Transverse colon (tissue), 4 donors: ENCODE measurements at regions not wholly inside any gene's neighbourhood (a gene's known extent, or its start where the extent isn't known, plus 50 kb on each side); places are given as distances from the start of the nearest gene placed in this dataset.

ENCODE experiments used
- DNase-seq: peaks from one replicate; pipeline ENCODE4 v3.0.0-alpha.2; 2019
- H3K27ac ChIP-seq, 4 donors: fragments of 200-600 bp; sonication (generic); 2 replicates each; pipeline ENCODE4 v1.5.1; 2016 to 2018; ENCODE audit warnings: inconsistent platforms in 4 of 4
- H3K27me3 ChIP-seq: fragments of 200-600 bp; sonication (generic); 2 replicates; pipeline ENCODE4 v1.5.1; 2017; ENCODE audit warnings: inconsistent platforms
- H3K36me3 ChIP-seq, 4 donors: fragments of 200-600 bp; sonication (generic); 2 replicates each; pipeline ENCODE4 v1.5.1; 2017 to 2019; ENCODE audit warnings: inconsistent platforms in 4 of 4
- H3K4me1 ChIP-seq, 4 donors: fragments of 200-600 bp; sonication (generic); 2 replicates each; pipeline ENCODE4 v1.5.1; 2017 to 2020; ENCODE audit warnings: inconsistent platforms in 4 of 4
- H3K4me3 ChIP-seq, 4 donors: fragments of 200-600 bp; sonication (generic); 1 replicate in 1 of 4; 2 replicates in 3 of 4; pipeline versions ENCODE4 v1.5.1 to v1.6.1; 2017 to 2019; ENCODE audit warnings: inconsistent platforms in 4 of 4
- H3K9me3 ChIP-seq, 2 donors: fragments of 200-600 bp; sonication (generic); 2 replicates each; pipeline ENCODE4 v1.5.1; 2017 to 2019; ENCODE audit warnings: inconsistent platforms in 2 of 2
- EP300 ChIP-seq: sonication (generic); formaldehyde crosslinking; IDR thresholded peaks from one replicate; pipeline ENCODE4 v1.6.1; 2017; ENCODE audit warnings: antibody characterized with exemption, low read depth
- POLR2A ChIP-seq: fragments of 450-650 bp; IDR thresholded peaks from one replicate; pipeline ENCODE4 v1.6.1; 2016; ENCODE audit warnings: antibody characterized with exemption, mild to moderate bottlenecking, moderate library complexity
- POLR2AphosphoS5 ChIP-seq, 3 donors: sonication (generic); formaldehyde crosslinking; IDR thresholded peaks; one replicate each; pipeline ENCODE4 v1.6.1; 2016; ENCODE audit warnings: antibody characterized with exemption in 3 of 3
- WGBS, 2 donors: methylation state at CpG; one replicate each; pipeline ENCODE4 v1.1.5; 2018; ENCODE audit warnings: low coverage in 1 of 2; 5-methylcytosine and 5-hydroxymethylcytosine counted together
- in situ Hi-C, 4 donors: fragments of 200-750 bp; cut with MboI; loops; one replicate each; pipeline versions ENCODE4 v1.15.0 to v1.15.1; 2017; ENCODE audit warnings: low sequenced_read_pairs in 3 of 4, low pct_ligation_motif_present in 1 of 4, low pct_unique_long_range_greater_than_20kb in 1 of 4
- intact Hi-C: fragments of 100-400 bp; cut with DNase I; formaldehyde crosslinking; loops from one replicate; pipeline ENCODE4 v1.15.1; 2023; ENCODE audit warnings: low total_unique reads
- TF ChIP-seq, protein P1 (sequence below), 5 experiments: fragments of 200-600 bp in 3 of 5; fragments of 450-650 bp in 2 of 5; sonication (generic) in 3 of 5; IDR thresholded peaks; 1 replicate in 2 of 5; 2 replicates in 3 of 5; pipeline ENCODE4 v1.5.1; 2016 to 2017; ENCODE audit warnings: antibody characterized with exemption in 5 of 5, inconsistent platforms in 3 of 5, mild to moderate bottlenecking in 2 of 5, moderate library complexity in 1 of 5

DNA sequence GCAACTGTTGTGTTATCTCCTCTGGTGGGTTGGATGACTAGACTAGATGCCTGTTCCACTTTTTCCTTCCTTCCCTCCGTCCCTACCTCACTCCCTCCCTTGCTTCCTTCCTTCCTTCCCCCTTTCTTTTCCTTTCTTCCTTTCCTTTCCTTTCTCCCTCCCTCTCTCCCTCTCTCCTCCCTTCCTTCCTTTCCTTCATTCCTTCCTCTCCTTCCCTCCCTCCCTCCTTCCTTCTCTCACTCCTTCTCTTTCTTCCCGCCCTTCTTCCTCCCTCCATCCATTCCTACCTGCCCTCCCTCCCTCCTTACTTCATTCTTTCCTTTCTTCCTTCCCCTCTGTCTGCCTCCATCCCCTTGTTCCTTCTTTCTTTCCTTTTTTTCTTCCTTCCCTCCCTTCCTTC is 1045.3 kb downstream of the OTOL1 start:
- intact Hi-C loops (no loop called here), in situ Hi-C loops (no loop called here)
- TF ChIP-seq POLR2AphosphoS5 (IDR thresholded peaks at IDR 0.05) = no peak
- no peak overlapping the region for H3K27ac ChIP-seq
- no peaks in the 10 kb centered on the region for H3K27me3 ChIP-seq
- no peaks in the 10 kb centered on the region for H3K4me1 ChIP-seq
- H3K4me3 ChIP-seq = no peak overlapping the region
- no peaks in the 10 kb centered on the region for H3K9me3 ChIP-seq
- WGBS, 2 donors = 64 to 100% methylated on average over 1 to 2 of the region's 2 CpGs
- H3K36me3 ChIP-seq = no peaks in the 10 kb centered on the region
- DNase-seq = no peak

DNA sequence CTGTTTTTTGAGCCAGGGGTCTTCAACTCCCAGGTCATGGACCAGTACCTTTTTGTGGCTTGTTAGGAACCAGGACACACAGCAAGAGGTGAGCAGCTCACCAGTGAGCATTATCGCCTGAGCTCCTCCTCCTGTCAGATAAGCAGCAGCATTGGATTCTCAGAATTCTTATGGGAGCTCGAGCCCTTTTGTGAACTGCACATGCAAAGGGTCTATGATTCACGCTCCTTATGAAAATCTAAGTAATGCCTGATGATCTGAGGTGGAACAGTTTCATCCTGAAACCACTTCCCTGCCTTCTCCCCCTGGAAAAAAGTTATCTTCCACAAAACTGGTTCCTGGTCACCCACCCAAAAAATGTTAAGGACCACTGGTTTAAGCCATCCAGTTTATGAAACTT is 1047.6 kb downstream of the OTOL1 start:
- in situ Hi-C loops (no loop called here), intact Hi-C loops (no loop called here)
- TF ChIP-seq POLR2A = no peak
- no peak for TF ChIP-seq POLR2AphosphoS5 (IDR thresholded peaks at IDR 0.05)
- no peak for TF ChIP-seq EP300
- TF ChIP-seq, protein P1, sequence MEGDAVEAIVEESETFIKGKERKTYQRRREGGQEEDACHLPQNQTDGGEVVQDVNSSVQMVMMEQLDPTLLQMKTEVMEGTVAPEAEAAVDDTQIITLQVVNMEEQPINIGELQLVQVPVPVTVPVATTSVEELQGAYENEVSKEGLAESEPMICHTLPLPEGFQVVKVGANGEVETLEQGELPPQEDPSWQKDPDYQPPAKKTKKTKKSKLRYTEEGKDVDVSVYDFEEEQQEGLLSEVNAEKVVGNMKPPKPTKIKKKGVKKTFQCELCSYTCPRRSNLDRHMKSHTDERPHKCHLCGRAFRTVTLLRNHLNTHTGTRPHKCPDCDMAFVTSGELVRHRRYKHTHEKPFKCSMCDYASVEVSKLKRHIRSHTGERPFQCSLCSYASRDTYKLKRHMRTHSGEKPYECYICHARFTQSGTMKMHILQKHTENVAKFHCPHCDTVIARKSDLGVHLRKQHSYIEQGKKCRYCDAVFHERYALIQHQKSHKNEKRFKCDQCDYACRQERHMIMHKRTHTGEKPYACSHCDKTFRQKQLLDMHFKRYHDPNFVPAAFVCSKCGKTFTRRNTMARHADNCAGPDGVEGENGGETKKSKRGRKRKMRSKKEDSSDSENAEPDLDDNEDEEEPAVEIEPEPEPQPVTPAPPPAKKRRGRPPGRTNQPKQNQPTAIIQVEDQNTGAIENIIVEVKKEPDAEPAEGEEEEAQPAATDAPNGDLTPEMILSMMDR (IDR thresholded peaks at IDR 0.05) = no peak
- Histone ChIP-seq H3K36me3 (no peaks in the 10 kb centered on the region), H3K4me1 (no peaks in the 10 kb centered on the region), H3K9me3 (no peaks in the 10 kb centered on the region), H3K27ac (no peak overlapping the region), H3K27me3 (no peaks in the 10 kb centered on the region), H3K4me3 (no peak overlapping the region)
- WGBS, 2 donors = 63 to 75% methylated on average over 3 of the region's 3 CpGs
- DNase-seq = no peak

DNA sequence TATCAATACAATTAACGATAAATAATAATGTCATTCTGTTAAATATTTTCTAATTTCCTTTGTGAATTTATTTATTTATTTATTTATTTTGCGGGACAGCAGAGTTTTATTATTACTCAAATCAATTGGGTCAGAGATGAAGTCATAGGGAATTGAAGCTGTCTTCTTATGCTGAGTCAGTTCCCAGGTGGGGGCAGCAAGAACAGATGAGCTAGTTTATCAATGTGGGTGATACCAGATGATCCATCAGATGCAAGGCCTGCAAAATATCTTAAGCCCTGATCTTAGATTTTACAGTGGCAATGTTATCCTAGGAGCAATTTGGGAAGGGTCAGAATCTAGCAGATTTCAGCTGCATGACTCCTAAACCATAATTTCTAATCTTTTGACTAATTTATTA is 1050.3 kb downstream of the OTOL1 start:
- 76 to 92% methylated on average over 2 of the region's 2 CpGs for WGBS, 2 donors
- H3K36me3 ChIP-seq = no peaks in the 10 kb centered on the region
- no peak for DNase-seq
- H3K27me3 ChIP-seq = no peaks in the 10 kb centered on the region
- H3K4me1 ChIP-seq = no peaks in the 10 kb centered on the region
- no peak for TF ChIP-seq POLR2A
- no peak for TF ChIP-seq EP300
- TF ChIP-seq, protein P1 (IDR thresholded peaks at IDR 0.05) = no peak
- no peak for TF ChIP-seq POLR2AphosphoS5 (IDR thresholded peaks at IDR 0.05)
- in situ Hi-C loops (no loop called here), intact Hi-C loops (no loop called here)
- H3K4me3 ChIP-seq = no peak overlapping the region
- H3K9me3 ChIP-seq = no peaks in the 10 kb centered on the region
- H3K27ac ChIP-seq = no peak overlapping the region

DNA sequence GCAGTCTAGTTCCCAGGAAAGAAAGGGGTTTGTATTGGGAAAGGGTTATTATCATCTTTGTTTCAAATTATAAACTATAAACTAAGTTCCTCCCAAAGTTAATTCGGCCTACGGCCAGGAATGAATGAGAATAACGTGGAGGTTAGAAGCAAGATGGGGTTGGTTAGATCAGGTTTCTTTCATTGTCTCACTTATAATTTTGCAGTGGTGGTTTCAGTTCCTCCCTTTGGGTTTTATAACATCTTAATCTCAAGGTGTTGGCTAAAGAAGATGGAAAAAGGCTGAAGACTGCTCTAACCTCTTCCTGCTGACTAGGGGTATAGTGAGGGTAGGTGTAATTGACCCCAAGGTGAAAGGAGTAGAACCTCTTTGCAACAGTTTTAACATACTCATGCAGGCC is 1050.7 kb downstream of the OTOL1 start:
- TF ChIP-seq, protein P1 (IDR thresholded peaks at IDR 0.05) = no peak
- TF ChIP-seq POLR2A (no peak), EP300 (no peak), POLR2AphosphoS5 (IDR thresholded peaks at IDR 0.05) (no peak)
- DNase-seq = no peak
- in situ Hi-C loops (no loop called here), intact Hi-C loops (no loop called here)
- H3K9me3 ChIP-seq = no peaks in the 10 kb centered on the region
- no peaks in the 10 kb centered on the region for H3K4me1 ChIP-seq
- no peak overlapping the region for H3K4me3 ChIP-seq
- 88 to 94% methylated on average over 3 of the region's 3 CpGs for WGBS, 2 donors
- H3K27ac ChIP-seq = no peak overlapping the region
- H3K27me3 ChIP-seq = no peaks in the 10 kb centered on the region
- H3K36me3 ChIP-seq = no peaks in the 10 kb centered on the region

DNA sequence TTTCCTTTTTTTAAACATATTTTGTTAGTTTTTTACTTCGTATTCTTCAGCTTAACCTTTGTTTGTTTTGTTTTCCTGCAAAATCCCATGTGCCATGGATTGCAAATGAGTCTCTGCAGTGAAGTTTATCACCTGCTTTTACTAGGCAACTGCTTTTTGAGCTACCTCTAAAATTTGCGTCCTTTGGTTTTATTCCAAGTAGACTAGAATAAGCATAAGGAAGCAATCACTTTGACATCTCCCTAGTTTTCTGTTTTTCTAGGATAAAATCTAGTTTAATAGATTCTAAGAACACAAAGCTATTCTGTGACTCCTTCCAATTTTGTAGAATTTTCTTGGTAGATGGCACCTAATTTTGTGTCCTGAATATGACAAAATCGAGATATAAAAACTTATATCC is 1059.2 kb downstream of the OTOL1 start:
- Histone ChIP-seq H3K27ac (no peak overlapping the region), H3K4me3 (no peak overlapping the region), H3K36me3 (no peaks in the 10 kb centered on the region), H3K27me3 (no peaks in the 10 kb centered on the region), H3K4me1 (no peaks in the 10 kb centered on the region), H3K9me3 (no peaks in the 10 kb centered on the region)
- in situ Hi-C loops (no loop called here), intact Hi-C loops (no loop called here)
- no peak for DNase-seq
- WGBS, 2 donors = 53 to 57% methylated on average over 2 to 3 of the region's 3 CpGs
- TF ChIP-seq EP300 (no peak), POLR2A (no peak), POLR2AphosphoS5 (IDR thresholded peaks at IDR 0.05) (no peak)
- TF ChIP-seq, protein P1 (IDR thresholded peaks at IDR 0.05) = no peak
